Calu3 (cell line): ENCODE measurements at regions not wholly inside any gene's neighbourhood (a gene's known extent, or its start where the extent isn't known, plus 50 kb on each side); places are given as distances from the start of the nearest gene placed in this dataset.

Source experiments
- BruUV-seq: library from RNA; stranded (reverse); fragments of 400-500 nt; replicated peaks from 2 replicates; lab custom pipeline; 2021; lab: Mats Ljungman, UMichigan
- CTCF ChIA-PET: fragments of 300-600 bp; sonication (Branson Sonifier 250); formaldehyde crosslinking; loops from one replicate; lab custom pipeline; 2022; ENCODE audit warnings: antibody characterized with exemption; lab: Charles Lee
- DNase-seq: peaks from one replicate; pipeline ENCODE4 v3.0.0; 2022
- H3K27ac Mint-ChIP-seq: one replicate; pipeline ENCODE4 v1.8.0; 2022; ENCODE audit warnings: mixed read lengths; ENCODE audit not compliant: unreplicated experiment
- H3K27me3 Mint-ChIP-seq: one replicate; pipeline ENCODE4 v1.8.0; 2022; ENCODE audit warnings: mixed read lengths; ENCODE audit not compliant: unreplicated experiment
- H3K36me3 Mint-ChIP-seq: one replicate; pipeline ENCODE4 v1.8.0; 2022; ENCODE audit warnings: mild to moderate bottlenecking, moderate library complexity, mixed read lengths; ENCODE audit not compliant: insufficient read depth, unreplicated experiment
- H3K4me1 Mint-ChIP-seq: one replicate; pipeline ENCODE4 v1.8.0; 2022; ENCODE audit warnings: mild to moderate bottlenecking, low read depth, mixed read lengths; ENCODE audit not compliant: unreplicated experiment
- H3K4me3 Mint-ChIP-seq: one replicate; pipeline ENCODE4 v1.8.0; 2022; ENCODE audit warnings: mild to moderate bottlenecking, low read depth, moderate library complexity, mixed read lengths; ENCODE audit not compliant: unreplicated experiment
- H3K9me3 Mint-ChIP-seq: one replicate; pipeline ENCODE4 v1.8.0; 2022; ENCODE audit warnings: low read depth, mixed read lengths; ENCODE audit not compliant: unreplicated experiment
- intact Hi-C: fragments of 100-400 bp; cut with micrococcal nuclease; formaldehyde crosslinking; loops from one replicate; pipeline ENCODE4 v1.10.0; 2022; ENCODE audit not compliant: unreplicated experiment
- TF ChIP-seq, protein P1 (sequence below): fragments of 200-600 bp; IDR thresholded peaks from one replicate; pipeline ENCODE4 v1.8.0; 2022; ENCODE audit warnings: antibody characterized with exemption; ENCODE audit not compliant: unreplicated experiment

DNA sequence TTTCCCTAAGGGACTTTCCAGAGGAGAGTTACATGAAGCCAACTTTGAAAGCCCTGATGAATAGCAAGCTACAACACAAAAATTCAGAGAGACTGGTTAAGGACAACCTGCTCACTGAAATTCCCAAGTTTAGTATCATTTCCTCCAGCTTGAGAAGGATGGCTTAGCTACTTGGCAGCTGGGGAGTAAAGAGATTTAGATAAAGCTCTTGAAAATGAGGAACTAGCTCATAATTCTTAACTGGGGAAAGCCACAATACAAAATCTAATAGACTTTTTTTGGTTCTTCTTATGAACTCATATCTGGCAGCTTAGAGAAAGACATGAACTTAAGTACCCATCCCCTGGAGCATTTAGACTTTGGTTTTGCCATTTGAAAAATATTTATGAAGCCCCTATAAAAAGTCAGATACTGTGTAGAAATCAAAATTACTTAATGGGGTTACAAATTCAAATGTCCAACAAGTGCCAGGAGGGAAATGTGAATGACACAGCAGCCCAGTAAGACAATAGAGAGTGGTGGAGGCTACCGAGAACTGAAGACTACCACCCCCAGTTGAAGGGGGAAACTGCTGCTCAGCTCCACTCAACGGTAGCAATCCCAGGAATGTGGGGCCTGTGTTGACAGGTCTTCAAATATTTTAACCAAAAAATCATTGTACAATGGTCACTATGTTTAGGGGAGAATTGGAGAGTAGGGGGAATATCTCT, 79.4 kb upstream of the ADRB2 start:
- BruUV-seq = no TSS peak
- Mint-ChIP-seq H3K27ac (no peak overlapping the region), H3K27me3 (no peaks in the 10 kb centered on the region), H3K4me1 (peaks cover under 1% of the 10 kb centered on the region), H3K36me3 (no peaks in the 10 kb centered on the region), H3K9me3 (no peaks in the 10 kb centered on the region), H3K4me3 (no peak overlapping the region)
- no peak for DNase-seq
- intact Hi-C loops = no loop called here
- TF ChIP-seq, protein P1, sequence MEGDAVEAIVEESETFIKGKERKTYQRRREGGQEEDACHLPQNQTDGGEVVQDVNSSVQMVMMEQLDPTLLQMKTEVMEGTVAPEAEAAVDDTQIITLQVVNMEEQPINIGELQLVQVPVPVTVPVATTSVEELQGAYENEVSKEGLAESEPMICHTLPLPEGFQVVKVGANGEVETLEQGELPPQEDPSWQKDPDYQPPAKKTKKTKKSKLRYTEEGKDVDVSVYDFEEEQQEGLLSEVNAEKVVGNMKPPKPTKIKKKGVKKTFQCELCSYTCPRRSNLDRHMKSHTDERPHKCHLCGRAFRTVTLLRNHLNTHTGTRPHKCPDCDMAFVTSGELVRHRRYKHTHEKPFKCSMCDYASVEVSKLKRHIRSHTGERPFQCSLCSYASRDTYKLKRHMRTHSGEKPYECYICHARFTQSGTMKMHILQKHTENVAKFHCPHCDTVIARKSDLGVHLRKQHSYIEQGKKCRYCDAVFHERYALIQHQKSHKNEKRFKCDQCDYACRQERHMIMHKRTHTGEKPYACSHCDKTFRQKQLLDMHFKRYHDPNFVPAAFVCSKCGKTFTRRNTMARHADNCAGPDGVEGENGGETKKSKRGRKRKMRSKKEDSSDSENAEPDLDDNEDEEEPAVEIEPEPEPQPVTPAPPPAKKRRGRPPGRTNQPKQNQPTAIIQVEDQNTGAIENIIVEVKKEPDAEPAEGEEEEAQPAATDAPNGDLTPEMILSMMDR = no peak
- CTCF ChIA-PET = interaction anchor here (0.7 to 1.0 kb wide), 4 partner anchors 9 to 372 kb away, joined by 3 to 5 read pairs (median 4); no protein-coding TSS in a partner anchor

DNA sequence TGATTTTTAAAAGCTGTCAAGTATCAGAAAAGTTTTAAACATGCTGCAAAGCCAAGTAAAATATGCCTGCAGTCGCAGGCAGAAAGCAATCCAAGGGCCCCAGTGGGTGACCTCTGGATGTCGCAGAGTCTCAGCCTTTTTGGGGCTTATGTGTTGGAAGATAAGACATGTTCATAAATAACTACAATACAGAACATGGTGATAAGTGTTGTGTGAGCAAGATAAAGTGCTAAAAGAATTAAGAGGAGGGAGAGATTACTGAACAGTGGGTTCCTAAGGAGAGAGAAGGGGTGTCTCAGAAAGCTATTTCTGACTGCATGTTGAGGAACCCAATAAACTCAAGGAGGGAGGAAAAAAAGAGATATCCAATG, 78.9 kb upstream of the ADRB2 start:
- H3K4me3 Mint-ChIP-seq = no peak overlapping the region
- intact Hi-C loops = no loop called here
- no peaks in the 10 kb centered on the region for H3K4me1 Mint-ChIP-seq

DNA sequence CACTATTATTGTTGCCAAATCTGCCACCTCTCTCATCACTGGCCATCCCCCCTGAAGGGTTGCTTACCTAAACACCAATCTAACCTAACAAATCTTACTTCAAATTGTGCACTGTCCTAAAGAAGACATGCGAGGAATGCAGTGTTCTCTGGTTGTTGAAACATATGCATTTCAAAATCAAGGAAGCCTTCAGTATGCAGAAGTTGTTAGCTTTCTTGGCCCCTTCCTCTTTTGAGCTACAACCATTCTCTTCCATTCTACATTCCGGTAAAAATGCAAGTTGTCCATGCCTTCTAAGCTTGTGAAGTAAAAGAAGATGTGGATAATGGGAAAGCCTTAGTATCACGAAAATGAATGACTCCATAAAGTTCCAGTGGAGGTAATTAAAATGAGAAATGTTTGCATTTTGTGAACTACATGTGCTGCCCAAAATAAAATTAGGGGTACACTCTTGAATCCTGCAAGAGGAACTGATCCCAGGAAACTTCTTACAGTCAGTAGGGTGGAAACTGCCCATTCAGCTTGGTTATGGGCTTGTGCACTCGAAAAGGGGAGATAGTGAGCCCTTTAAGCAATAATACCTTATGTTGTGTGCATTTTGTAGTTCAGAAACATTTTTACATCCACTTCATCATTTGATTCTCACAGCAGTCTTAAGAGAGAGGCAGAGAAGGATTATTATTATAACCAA, 77.6 kb upstream of the ADRB2 start:
- H3K9me3 Mint-ChIP-seq = peaks cover 2% of the 10 kb centered on the region
- TF ChIP-seq, protein P1 = no peak

More for the DNA sequence above, 78.9 kb upstream of the ADRB2 start:
- DNase-seq = no peak
- H3K36me3 Mint-ChIP-seq = no peaks in the 10 kb centered on the region
- no TSS peak for BruUV-seq
- TF ChIP-seq, protein P1 = no peak
- no peaks in the 10 kb centered on the region for H3K9me3 Mint-ChIP-seq
- CTCF ChIA-PET = interaction anchor here (1.0 kb wide), 1 partner anchor 74 kb away, joined by 3 read pairs; no protein-coding TSS in a partner anchor
- no peak overlapping the region for H3K27ac Mint-ChIP-seq
- H3K27me3 Mint-ChIP-seq = no peaks in the 10 kb centered on the region

DNA sequence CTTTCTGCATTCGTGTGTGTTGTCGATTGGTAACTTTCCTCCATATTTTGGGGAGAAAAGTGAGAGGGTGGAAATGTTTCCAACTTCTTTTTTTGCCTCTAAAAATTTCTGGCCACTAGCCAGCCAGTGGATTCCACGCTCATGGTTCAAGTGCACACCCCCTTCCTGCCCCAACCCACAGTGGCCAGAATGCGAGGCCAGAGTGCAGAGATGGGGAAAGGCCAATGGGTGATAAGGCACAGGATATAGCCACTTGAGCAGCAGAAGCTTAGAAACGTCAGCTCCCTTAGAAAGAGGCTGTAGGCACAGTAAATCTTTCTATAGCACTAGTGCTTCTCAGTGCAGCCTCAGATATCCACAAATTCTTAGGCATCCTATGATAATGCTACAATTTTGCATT, 75.8 kb upstream of the ADRB2 start:
- TF ChIP-seq, protein P1 = no peak
- Mint-ChIP-seq H3K27me3 (no peaks in the 10 kb centered on the region), H3K36me3 (no peaks in the 10 kb centered on the region), H3K4me1 (no peaks in the 10 kb centered on the region), H3K4me3 (no peak overlapping the region), H3K27ac (no peak overlapping the region), H3K9me3 (peaks cover 5% of the 10 kb centered on the region)
- intact Hi-C loops = no loop called here
- DNase-seq = no peak
- CTCF ChIA-PET = interaction anchor here (0.7 to 1.1 kb wide), 2 partner anchors 12 to 1060 kb away, joined by 4 read pairs; no protein-coding TSS in a partner anchor
- no TSS peak for BruUV-seq

More for the DNA sequence above, 77.6 kb upstream of the ADRB2 start:
- no peaks in the 10 kb centered on the region for H3K4me1 Mint-ChIP-seq
- H3K4me3 Mint-ChIP-seq = no peak overlapping the region
- CTCF ChIA-PET = no interaction called here
- H3K27me3 Mint-ChIP-seq = no peaks in the 10 kb centered on the region
- H3K36me3 Mint-ChIP-seq = no peaks in the 10 kb centered on the region
- DNase-seq = no peak
- BruUV-seq = no TSS peak
- no peak overlapping the region for H3K27ac Mint-ChIP-seq
- intact Hi-C loops = no loop called here
